Sigmoid colon (tissue), 4 donors: ENCODE measurements at regions not wholly inside any gene's neighbourhood (a gene's known extent, or its start where the extent isn't known, plus 50 kb on each side); places are given as distances from the start of the nearest gene placed in this dataset.
"Not testable (repeated sequence)": the region's sequence is repeated elsewhere in the genome, so short reads cannot be mapped to it uniquely, and the experiment has no call there.

Experiments used
- CTCF ChIP-seq, 4 experiments: fragments of 450-650 bp in 3 of 4; fragments of 200-600 bp in 1 of 4; IDR thresholded peaks; one replicate each; pipeline ENCODE4 v1.5.1; 2016 to 2019; ENCODE audit warnings: antibody characterized with exemption in 4 of 4, mild to moderate bottlenecking in 3 of 4, moderate library complexity in 2 of 4
- EP300 ChIP-seq, 4 donors: sonication (generic); formaldehyde crosslinking; IDR thresholded peaks; one replicate each; pipeline ENCODE4 v1.6.1; 2017; ENCODE audit warnings: antibody characterized with exemption in 4 of 4
- POLR2A ChIP-seq, 2 donors: fragments of 450-650 bp; IDR thresholded peaks; one replicate each; pipeline ENCODE4 v1.6.1; 2016; ENCODE audit warnings: antibody characterized with exemption in 2 of 2, mild to moderate bottlenecking in 2 of 2, moderate library complexity in 2 of 2
- POLR2AphosphoS5 ChIP-seq, 4 donors: sonication (generic); formaldehyde crosslinking; IDR thresholded peaks; one replicate each; pipeline ENCODE4 v1.6.1; 2017; ENCODE audit warnings: antibody characterized with exemption in 4 of 4

- TF ChIP-seq CTCF, POLR2A, POLR2AphosphoS5, EP300 (IDR thresholded peaks at IDR 0.05): not testable (repeated sequence)
Observed at GRCh38 chr21:35183389-35183788, 134.3 kb upstream of the RUNX1 start.
